NCI-H2171 (cell line): ENCODE measurements at regions not wholly inside any gene's neighbourhood (a gene's known extent, or its start where the extent isn't known, plus 50 kb on each side); places are given as distances from the start of the nearest gene placed in this dataset.

Experiments used
- DNase-seq: peaks from one replicate; lab custom pipeline; 2025; lab: John Stamatoyannopoulos, UW

DNA sequence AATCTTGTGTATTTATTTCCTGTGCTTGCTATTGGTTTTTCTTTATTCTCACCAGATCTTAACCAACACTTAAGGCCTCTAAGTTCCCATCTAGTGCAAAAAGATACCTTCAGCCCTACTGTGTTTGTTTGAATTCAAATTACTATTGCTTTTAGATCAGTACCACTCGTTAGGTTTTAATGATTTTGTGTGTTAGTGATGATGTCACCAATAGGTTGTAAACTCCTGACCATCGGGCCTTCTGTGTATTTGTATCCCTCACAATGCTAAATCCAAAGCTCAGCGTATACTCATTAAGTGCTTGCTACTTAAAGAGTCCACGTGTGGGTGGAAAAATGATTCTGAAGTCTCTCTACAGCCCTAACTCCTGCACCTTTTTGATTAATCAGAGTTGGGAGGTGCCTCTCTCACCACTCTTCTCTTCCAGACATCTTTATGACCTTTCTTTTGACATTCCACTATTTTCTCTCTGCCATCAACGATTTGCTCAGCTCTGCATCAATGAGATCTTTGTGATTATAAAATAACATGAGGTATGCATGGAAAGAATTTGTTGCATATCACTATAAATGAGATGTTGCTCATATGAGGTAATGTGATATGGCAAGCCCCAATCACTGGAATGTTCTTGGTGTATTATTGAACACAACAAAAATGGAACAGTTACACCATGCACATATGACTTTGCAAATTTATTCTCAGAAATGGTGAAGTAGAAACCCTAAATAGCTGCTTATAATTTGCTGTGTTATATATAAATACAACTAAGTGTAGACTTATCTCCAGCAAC, 55.1 kb upstream of the LAMA2 start:
- no peak for DNase-seq

DNA sequence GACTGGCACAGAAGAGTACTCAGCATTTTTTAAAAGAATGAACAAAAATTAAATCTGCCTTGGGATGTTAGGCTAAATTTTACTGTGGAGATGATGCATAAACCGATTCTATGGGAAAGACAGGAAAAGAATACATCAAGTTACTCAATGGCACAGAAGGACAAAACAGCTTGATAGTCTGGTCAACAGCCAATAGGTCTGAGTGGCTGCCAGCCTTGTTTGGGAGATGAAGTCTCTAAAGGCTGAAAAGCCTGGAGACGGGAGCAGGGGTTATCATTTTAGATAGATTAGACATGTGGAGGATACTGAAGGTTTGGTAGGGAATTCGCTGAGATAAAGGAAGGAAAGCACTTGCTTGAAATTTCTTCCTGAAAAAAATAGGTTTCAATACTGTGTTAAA, 56.3 kb upstream of the LAMA2 start:
- DNase-seq: no peak

DNA sequence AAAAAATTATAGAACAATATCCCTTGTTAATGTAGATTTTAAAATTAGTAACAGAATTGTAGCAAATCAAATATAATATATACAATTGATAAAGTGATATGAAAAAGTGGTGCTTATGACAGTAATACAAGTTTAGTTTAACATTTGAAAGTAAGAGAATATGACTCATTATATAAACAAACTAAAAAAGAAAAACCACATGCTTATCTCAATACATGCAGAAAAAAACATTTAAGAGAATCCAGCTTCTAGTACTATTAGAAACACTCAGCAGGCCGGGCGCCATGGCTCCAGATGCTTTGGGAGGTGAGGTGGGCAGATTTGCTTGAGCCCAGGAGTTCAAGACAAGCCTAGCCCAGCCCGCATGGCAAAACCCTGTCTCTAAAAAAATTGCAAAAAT, 60.7 kb upstream of the LAMA2 start:
- no peak for DNase-seq

- no peak for DNase-seq
Measured at GRCh38 chr6:128821116-128821515, 61.8 kb upstream of the LAMA2 start.

GRCh38 chr6:128808856-128809255, 74.1 kb upstream of the LAMA2 start:
- no peak for DNase-seq

DNA sequence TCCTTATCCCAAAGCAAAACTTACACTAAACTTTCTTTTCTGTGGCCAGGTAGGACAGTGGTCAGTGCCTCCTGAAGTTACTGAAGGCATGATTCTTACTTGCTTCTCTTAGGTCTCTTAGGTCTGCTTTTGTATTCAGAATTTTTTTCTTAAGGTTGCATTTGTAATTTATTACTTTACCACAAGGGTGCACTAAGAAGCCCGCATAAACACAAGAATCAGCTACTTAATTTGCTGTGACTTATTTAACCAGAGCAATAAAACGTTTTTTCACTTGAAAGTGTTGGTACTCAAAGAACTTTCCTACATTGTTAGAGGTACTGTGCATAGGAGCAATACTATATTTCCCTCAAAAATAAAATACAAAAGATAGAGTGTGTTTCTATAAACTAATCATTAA, 75.4 kb upstream of the LAMA2 start:
- DNase-seq: no peak

- no peak for DNase-seq
Measured at GRCh38 chr6:128806261-128806660, 76.7 kb upstream of the LAMA2 start.

GRCh38 chr6:128803911-128804310, 79.0 kb upstream of the LAMA2 start:
- DNase-seq: no peak

DNA sequence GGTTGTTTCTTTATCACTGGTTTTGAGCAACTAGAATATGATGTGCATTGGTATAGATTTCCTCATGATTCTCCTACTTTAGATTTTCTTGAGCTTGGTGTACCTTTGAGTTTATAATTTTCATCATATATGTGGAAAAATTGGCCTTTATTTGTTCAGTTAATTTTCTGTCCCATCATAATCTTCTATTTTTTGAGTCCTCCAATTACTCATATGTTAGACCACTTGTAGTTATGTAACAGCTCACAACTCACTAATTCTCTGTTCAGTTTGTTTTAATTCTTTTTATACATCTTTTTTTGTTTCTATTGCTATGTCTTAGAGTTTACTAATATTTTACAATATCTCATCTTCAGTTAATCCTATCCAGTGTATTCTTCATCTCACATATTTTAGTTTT, 81.3 kb upstream of the LAMA2 start:
- no peak for DNase-seq

DNA sequence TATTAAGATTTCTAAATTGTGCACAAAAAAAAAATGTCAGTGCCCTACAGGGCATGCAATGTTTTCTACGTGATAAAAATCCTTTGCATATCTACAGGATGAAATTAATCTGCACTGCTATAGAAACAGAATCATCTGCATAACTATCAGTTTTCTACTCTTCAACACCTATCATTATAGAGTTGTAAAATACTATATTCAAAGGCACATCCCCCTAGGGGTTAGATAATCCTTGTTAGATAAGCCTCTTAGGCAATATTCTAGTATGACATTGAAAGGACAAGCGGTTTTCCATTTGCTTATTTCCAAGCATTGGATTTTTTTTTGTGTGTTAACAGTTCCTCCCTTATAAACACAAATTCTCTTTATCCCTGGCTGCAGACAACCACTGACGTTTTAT, 98.7 kb upstream of the LAMA2 start:
- DNase-seq: no peak

- no peak for DNase-seq
Measured at GRCh38 chr6:128768187-128768586, 114.8 kb upstream of the LAMA2 start.

DNA sequence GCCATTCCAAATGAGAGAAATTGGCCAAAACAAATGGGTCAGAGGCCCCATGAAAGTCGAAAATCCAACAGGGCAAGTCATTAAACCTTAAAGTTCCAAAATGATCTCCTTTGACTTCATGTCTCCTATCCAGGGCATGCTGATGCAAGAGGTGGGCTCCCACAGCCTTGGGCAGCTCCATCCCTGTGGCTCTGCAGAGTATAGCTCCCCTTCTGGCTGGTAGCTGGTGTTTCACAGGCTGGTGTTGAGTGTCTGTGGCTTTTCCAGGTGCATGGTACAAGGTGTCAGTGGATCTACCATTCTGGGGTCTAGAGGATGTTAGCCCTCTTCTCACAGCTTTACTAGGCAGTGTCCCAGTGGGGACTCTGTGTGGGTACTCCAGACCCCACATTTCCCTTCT, 115.2 kb upstream of the LAMA2 start:
- DNase-seq: no peak

- no peak for DNase-seq
Measured at GRCh38 chr6:128767150-128767549, 115.8 kb upstream of the LAMA2 start.

GRCh38 chr6:128763599-128764300, 119.2 kb upstream of the LAMA2 start:
- DNase-seq: no peak

GRCh38 chr6:128759901-128760300, 123.0 kb upstream of the LAMA2 start:
- DNase-seq: no peak

DNA sequence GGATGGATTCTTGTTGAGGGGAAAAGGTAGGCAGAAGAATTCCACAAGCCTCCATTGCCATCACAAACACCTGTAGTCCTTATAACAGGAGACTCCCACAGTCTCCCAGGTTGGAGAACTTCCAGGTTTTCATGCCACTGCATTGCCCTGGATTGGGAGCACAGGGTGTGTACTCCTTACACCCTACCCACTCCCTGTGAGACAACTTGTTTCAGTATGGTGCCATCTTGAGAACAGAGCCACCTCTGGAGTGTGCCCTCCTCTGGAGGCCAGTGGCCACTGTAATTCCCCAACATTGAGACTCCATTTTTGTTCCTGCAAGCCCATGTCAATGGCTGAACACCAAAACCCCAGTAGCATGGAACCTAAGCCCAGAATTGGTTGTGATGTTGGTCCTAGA, 123.5 kb upstream of the LAMA2 start:
- no peak for DNase-seq

GRCh38 chr6:128757961-128758360, 125.0 kb upstream of the LAMA2 start:
- no peak for DNase-seq

GRCh38 chr6:128754658-128755256, 128.2 kb upstream of the LAMA2 start:
- no peak for DNase-seq

DNA sequence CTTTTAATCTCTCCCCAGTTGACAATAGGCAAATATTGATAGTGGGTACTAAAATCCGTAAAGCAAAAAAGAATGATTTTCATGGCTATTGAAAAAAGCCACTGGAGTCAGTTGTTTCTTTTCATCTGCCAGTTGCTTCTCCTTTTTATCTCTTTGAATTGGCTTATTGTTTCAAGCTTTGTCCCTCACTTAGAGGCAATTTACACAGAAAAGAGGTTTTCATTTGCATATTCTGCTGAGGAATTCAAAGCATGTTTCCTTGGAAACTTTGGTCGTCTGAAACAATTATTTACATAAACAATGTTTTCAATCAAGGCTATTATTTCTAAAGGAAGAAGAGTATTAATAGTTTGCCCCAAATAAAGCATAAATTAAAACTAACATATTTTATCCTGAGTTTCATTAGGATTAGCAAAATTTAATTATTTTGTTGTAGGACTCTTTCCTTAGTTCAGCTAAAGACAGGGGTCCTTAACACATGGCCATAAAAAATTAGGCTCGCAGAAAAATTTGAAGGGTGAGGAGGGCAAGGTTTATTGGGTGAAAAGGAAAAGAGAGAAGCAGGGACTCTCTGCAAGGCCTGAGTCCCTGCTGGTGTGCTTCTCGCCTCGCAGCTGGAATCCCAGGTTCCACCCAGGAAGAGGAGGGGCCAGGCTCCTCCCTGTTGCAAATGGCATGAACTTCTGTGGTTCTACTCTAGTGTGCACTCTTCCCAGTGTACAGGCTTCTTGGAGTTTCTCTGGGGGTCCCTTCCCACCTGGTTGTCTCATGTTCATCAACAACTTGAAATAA, 138.8 kb upstream of the LAMA2 start:
- DNase-seq: no peak

- no peak for DNase-seq
Measured at GRCh38 chr6:128742900-128743299, 140.0 kb upstream of the LAMA2 start.

DNA sequence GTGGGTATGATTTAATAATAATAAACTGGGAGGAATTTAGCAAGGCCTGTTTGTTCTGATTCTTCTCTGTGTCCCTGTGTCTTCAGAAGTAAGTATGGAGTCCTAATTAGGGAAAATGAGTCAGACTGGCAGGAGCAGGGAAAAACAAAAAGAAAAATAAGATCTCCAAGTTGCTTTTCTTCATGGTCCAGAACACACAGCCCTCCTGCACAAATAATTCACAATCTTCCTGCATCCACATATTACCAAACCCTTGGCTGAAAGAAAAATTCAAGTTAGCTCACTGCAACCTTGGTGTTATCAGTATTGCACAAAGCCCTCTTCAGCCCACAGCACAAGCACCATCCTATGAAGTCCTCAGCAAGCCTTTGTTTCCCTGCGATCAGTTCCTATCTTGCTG, 142.0 kb upstream of the LAMA2 start:
- DNase-seq: no peak

- DNase-seq: no peak
Measured at GRCh38 chr6:128739112-128739511, 143.8 kb upstream of the LAMA2 start.

DNA sequence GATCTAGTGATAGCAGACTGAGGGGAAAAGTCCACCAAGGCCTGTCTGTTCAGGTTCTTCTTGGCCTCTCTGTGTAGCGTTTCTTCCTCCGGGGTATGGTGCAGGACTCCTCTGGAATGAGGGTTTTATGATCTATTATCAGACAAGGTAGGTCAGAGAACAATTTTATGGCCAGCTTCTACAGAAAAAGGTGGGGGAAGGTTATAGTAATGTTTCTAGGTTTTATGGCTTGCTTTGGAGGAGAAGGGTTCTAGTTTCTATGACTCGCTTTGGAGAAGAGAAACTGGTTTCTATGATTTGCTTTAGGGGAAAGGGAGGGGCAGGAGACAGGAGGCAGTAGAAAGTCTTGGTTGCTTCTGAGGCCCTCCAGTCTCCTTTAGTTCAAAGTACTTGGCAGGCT, 144.8 kb upstream of the LAMA2 start:
- no peak for DNase-seq
